B cell (primary cell): ENCODE measurements at regions not wholly inside any gene's neighbourhood (a gene's known extent, or its start where the extent isn't known, plus 50 kb on each side); places are given as distances from the start of the nearest gene placed in this dataset.

ENCODE experiments used
- CTCF ChIP-seq: fragments of 200-600 bp; IDR thresholded peaks from one replicate; pipeline ENCODE4 v1.8.0; 2022; ENCODE audit warnings: antibody characterized with exemption, mild to moderate bottlenecking
- EZH2 ChIP-seq: IDR thresholded peaks from 2 replicates; pipeline ENCODE4 v1.6.1; 2012; ENCODE audit warnings: borderline replicate concordance, low read depth, mild to moderate bottlenecking, moderate library complexity, low read length; ENCODE audit not compliant: insufficient read depth, poor library complexity, severe bottlenecking

DNA sequence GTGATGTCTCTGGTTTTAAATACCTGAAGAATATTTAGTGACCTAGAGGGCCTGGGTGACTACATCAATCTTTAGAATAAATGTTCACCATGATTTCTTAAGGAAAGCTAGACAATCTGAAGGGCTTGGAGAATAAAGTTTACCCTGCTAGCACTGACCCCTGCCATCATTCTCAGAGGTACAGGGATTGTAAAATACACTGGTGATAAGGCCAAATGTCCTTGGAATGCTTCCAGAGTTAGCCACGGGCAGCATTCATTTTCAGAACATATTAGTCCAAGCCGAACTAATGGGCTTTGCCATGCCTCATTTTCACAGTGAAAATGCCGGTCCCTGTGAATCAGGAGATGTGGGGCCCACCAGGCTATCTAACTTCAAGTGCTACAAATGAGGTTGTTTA lies 1381.7 kb upstream of the SEL1L start:
- TF ChIP-seq CTCF (no peak), EZH2 (no peak)
